Thyroid gland (tissue), 4 donors: ENCODE measurements at regions not wholly inside any gene's neighbourhood (a gene's known extent, or its start where the extent isn't known, plus 50 kb on each side); places are given as distances from the start of the nearest gene placed in this dataset.

Experiments
- POLR2A ChIP-seq, 2 donors: fragments of 450-650 bp; IDR thresholded peaks; one replicate each; pipeline ENCODE4 v1.6.1; 2017; ENCODE audit warnings: antibody characterized with exemption in 2 of 2, mild to moderate bottlenecking in 2 of 2, moderate library complexity in 1 of 2
- TF ChIP-seq, protein P1 (sequence below), 6 experiments: fragments of 200-600 bp in 3 of 6; fragments of 450-650 bp in 3 of 6; sonication (generic) in 3 of 6; IDR thresholded peaks; one replicate each; pipeline ENCODE4 v1.5.1; 2016 to 2019; ENCODE audit warnings: antibody characterized with exemption in 6 of 6, mild to moderate bottlenecking in 2 of 6, inconsistent platforms in 1 of 6, moderate library complexity in 1 of 6

GRCh38 chr9:26339796-26340195 lies 552.8 kb downstream of the CAAP1 start:
- TF ChIP-seq, protein P1, sequence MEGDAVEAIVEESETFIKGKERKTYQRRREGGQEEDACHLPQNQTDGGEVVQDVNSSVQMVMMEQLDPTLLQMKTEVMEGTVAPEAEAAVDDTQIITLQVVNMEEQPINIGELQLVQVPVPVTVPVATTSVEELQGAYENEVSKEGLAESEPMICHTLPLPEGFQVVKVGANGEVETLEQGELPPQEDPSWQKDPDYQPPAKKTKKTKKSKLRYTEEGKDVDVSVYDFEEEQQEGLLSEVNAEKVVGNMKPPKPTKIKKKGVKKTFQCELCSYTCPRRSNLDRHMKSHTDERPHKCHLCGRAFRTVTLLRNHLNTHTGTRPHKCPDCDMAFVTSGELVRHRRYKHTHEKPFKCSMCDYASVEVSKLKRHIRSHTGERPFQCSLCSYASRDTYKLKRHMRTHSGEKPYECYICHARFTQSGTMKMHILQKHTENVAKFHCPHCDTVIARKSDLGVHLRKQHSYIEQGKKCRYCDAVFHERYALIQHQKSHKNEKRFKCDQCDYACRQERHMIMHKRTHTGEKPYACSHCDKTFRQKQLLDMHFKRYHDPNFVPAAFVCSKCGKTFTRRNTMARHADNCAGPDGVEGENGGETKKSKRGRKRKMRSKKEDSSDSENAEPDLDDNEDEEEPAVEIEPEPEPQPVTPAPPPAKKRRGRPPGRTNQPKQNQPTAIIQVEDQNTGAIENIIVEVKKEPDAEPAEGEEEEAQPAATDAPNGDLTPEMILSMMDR (IDR thresholded peaks at IDR 0.05): no peak
- TF ChIP-seq POLR2A (IDR thresholded peaks at IDR 0.05): no peak
